Osteoblast (primary cell): ENCODE measurements at regions not wholly inside any gene's neighbourhood (a gene's known extent, or its start where the extent isn't known, plus 50 kb on each side); places are given as distances from the start of the nearest gene placed in this dataset.

ENCODE experiments used
- DNase-seq: peaks from one replicate; pipeline ENCODE4 v3.0.0; 2011; ENCODE audit warnings: low spot score, mixed read lengths; ENCODE audit not compliant: insufficient read length; ENCODE audit errors: missing footprints
- H2AFZ ChIP-seq: 2 replicates; pipeline ENCODE4 v1.6.0; 2011; ENCODE audit warnings: mild to moderate bottlenecking, low read length
- H3K27ac ChIP-seq: 2 replicates; pipeline ENCODE4 v1.5.1; 2011; ENCODE audit warnings: mild to moderate bottlenecking, low read depth, low read length, moderate library complexity
- H3K27me3 ChIP-seq: 2 replicates; pipeline ENCODE4 v1.6.0; 2012; ENCODE audit warnings: mild to moderate bottlenecking, control low read depth, inconsistent platforms, low read length, moderate library complexity; ENCODE audit not compliant: insufficient read depth
- H3K36me3 ChIP-seq: 2 replicates; pipeline ENCODE4 v1.5.1; 2011; ENCODE audit warnings: mild to moderate bottlenecking, low read length, control low read depth, moderate library complexity; ENCODE audit not compliant: insufficient read depth
- H3K4me1 ChIP-seq: 2 replicates; pipeline ENCODE4 v1.5.1; 2011; ENCODE audit warnings: mild to moderate bottlenecking, low read length, control low read depth, moderate library complexity; ENCODE audit not compliant: insufficient read depth
- H3K4me2 ChIP-seq: 2 replicates; pipeline ENCODE4 v1.6.0; 2011; ENCODE audit warnings: mild to moderate bottlenecking, low read length; ENCODE audit not compliant: insufficient read depth
- H3K4me3 ChIP-seq: fragments of 200-600 bp; sonication (generic); 3 replicates; pipeline ENCODE4 v1.5.1; 2012; ENCODE audit warnings: mild to moderate bottlenecking, low read length, inconsistent platforms; ENCODE audit not compliant: insufficient read depth
- H3K79me2 ChIP-seq: 2 replicates; pipeline ENCODE4 v1.6.0; 2012; ENCODE audit warnings: mild to moderate bottlenecking, low read length, control low read depth, inconsistent platforms; ENCODE audit not compliant: insufficient read depth
- H3K9me3 ChIP-seq: 2 replicates; pipeline ENCODE4 v1.5.1; 2011; ENCODE audit warnings: low read depth, low read length, control low read depth
- H4K20me1 ChIP-seq: 2 replicates; pipeline ENCODE4 v1.6.0; 2012; ENCODE audit warnings: mild to moderate bottlenecking, low read length, control low read depth; ENCODE audit not compliant: insufficient read depth
- TF ChIP-seq, protein P1 (sequence below): IDR thresholded peaks from 2 replicates; pipeline ENCODE4 v1.5.1; 2011; ENCODE audit warnings: mild to moderate bottlenecking, low read depth, low read length, moderate library complexity; ENCODE audit errors: extremely low read depth

DNA sequence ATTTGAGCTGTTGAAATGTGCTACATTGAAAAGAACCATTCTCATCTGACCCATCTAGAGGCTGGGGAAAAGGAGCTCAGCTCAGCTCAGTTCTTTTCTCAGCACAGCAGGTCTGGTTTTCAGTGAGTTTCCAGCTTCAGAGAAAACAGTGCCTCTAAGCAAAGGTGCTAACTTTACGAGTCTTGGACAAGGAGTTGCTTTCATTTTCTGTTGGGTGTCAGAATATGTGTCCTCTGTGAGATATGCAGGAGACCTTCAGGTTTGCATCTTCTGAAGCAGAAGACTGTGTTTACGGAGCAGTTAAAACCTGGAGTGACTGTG, 321.3 kb upstream of the USP24 start:
- peak; percentile 51 for DNase-seq
- peak overlapping the region; percentile 75 for H2AFZ ChIP-seq

DNA sequence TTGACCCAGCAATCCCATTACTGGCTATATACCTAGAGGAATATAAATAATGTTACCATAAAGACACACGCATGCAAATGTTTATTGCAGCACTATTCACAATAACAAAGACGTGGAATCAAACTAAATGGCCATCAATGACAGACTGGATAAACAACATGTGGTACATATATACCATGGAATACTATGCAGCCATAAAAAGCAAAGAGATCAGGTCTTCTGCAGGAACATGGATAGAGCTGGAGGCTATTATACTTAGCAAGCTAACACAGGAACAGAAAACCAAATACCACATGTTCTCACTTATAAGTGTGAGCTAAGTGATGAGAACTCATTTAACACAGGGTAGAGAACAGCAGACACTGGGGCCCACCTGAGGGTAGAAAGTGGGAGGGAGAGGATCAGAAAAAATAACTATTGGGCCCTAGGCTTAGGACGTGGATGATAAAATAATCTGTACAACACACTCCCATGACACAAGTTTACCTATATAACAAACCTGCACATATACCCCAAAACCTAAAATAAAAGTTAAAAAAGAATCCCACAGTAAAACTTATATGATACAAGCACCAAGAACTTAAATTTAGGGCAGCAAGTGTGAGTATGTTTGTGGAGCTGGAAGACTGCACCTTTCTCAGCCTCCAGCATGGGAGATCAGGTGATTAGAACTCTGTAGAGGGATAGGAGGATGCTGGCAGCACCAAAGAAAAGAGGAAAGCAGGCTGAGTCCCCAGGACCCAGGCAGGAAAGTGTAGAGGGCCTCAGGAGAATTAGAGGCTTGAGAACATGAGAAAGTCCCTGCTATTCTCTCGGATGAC, 320.8 kb upstream of the USP24 start:
- TF ChIP-seq, protein P1, sequence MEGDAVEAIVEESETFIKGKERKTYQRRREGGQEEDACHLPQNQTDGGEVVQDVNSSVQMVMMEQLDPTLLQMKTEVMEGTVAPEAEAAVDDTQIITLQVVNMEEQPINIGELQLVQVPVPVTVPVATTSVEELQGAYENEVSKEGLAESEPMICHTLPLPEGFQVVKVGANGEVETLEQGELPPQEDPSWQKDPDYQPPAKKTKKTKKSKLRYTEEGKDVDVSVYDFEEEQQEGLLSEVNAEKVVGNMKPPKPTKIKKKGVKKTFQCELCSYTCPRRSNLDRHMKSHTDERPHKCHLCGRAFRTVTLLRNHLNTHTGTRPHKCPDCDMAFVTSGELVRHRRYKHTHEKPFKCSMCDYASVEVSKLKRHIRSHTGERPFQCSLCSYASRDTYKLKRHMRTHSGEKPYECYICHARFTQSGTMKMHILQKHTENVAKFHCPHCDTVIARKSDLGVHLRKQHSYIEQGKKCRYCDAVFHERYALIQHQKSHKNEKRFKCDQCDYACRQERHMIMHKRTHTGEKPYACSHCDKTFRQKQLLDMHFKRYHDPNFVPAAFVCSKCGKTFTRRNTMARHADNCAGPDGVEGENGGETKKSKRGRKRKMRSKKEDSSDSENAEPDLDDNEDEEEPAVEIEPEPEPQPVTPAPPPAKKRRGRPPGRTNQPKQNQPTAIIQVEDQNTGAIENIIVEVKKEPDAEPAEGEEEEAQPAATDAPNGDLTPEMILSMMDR, result no peak
- Histone ChIP-seq H3K79me2 (no peaks in the 10 kb centered on the region), H3K4me2 (peak overlapping the region; percentile 72), H3K27me3 (no peaks in the 10 kb centered on the region), H4K20me1 (no peaks in the 10 kb centered on the region), H3K4me1 (peaks cover 6% of the 10 kb centered on the region), H3K36me3 (no peaks in the 10 kb centered on the region), H3K4me3 (no peak overlapping the region), H3K9me3 (no peaks in the 10 kb centered on the region), H3K27ac (no peak overlapping the region), H2AFZ (peak overlapping the region; percentile 75)
- no peak for DNase-seq

More for the DNA sequence above, 321.3 kb upstream of the USP24 start:
- Histone ChIP-seq H3K27me3 (no peaks in the 10 kb centered on the region), H3K4me2 (peak overlapping the region; percentile 72), H4K20me1 (no peaks in the 10 kb centered on the region), H3K79me2 (no peaks in the 10 kb centered on the region), H3K27ac (no peak overlapping the region), H3K9me3 (no peaks in the 10 kb centered on the region), H3K4me3 (no peak overlapping the region), H3K36me3 (no peaks in the 10 kb centered on the region), H3K4me1 (peaks cover 6% of the 10 kb centered on the region)
- TF ChIP-seq, protein P1, result no peak

DNA sequence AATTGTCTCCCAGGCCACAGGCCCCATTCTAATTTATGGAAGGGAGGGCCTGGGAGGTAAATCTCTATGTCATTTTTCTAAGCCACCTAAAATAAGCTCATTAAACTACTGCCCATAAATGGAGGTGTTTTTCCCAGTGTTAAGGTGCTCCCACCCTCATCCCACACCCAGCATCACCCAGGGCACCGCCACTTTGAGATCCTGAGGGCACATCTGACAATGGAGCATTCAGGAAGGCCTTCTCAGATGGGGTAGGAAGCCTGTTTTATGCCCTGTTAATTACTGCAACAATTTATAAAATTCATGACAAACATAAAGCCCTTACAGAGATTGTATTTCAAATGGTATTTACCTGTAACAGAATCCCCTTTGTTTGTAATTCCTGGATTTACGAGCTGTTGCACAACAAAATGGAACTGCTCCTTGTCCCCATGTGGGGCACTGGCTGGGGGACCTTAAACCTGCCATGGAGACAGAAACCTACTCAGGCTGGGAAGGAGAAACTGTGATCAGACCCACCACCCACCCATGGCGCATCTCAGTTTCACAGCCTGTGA, 319.5 kb upstream of the USP24 start:
- Histone ChIP-seq H3K9me3 (no peaks in the 10 kb centered on the region), H3K4me1 (peaks cover 6% of the 10 kb centered on the region), H4K20me1 (no peaks in the 10 kb centered on the region), H3K4me3 (no peak overlapping the region), H3K27ac (no peak overlapping the region), H3K79me2 (no peaks in the 10 kb centered on the region), H3K36me3 (no peaks in the 10 kb centered on the region), H2AFZ (no peak overlapping the region), H3K4me2 (no peak overlapping the region), H3K27me3 (no peaks in the 10 kb centered on the region)
- TF ChIP-seq, protein P1, result no peak
- no peak for DNase-seq

DNA sequence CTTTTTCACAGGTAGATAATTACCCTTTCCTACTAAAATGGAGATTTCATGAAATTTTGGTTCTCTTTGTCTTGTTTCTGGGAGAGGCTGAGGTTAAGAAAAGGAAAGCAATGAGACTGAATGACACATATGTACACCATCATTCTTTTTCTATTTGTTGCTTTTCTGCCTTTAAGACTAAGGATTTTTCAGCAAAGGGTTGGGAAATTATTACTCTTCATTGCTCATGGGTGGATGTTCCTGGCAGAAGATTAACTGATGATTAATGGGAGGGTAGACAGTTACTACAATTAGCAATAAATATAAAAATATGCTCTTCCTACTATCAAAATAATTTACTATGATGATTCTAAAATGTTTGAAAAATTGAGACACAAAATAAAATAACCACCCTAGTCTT, 316.5 kb upstream of the USP24 start:
- no peak overlapping the region for H3K4me2 ChIP-seq
- H3K27ac ChIP-seq, result no peak overlapping the region
- no peaks in the 10 kb centered on the region for H3K36me3 ChIP-seq
- H3K9me3 ChIP-seq, result no peaks in the 10 kb centered on the region
- H2AFZ ChIP-seq, result no peak overlapping the region
- H3K27me3 ChIP-seq, result no peaks in the 10 kb centered on the region
- peak; percentile 76 for DNase-seq
- no peaks in the 10 kb centered on the region for H3K79me2 ChIP-seq
- TF ChIP-seq, protein P1, result no peak
- H4K20me1 ChIP-seq, result no peaks in the 10 kb centered on the region
- no peak overlapping the region for H3K4me3 ChIP-seq
- H3K4me1 ChIP-seq, result peaks cover 3% of the 10 kb centered on the region
